ENCODE measurements at regions not wholly inside any gene's neighbourhood (a gene's known extent, or its start where the extent isn't known, plus 50 kb on each side); places are given as distances from the start of the nearest gene placed in this dataset.

- TF ChIP-seq CTCF (IDR thresholded peaks at IDR 0.05; ENCODE audit: poor library complexity) (no peak), EZH2 (IDR thresholded peaks at IDR 0.05; ENCODE audit: borderline replicate concordance) (no peak), EZH2phosphoT487 (IDR thresholded peaks at IDR 0.05; ENCODE audit: low read depth, severe bottlenecking, unreplicated experiment) (no peak)
These were observed 69.2 kb upstream of the ATXN7L3B start for GRCh38 chr12:74468401-74468800.

All from hepatocyte (in vitro differentiated cells).